GM13976 (cell line): ENCODE measurements at regions not wholly inside any gene's neighbourhood (a gene's known extent, or its start where the extent isn't known, plus 50 kb on each side); places are given as distances from the start of the nearest gene placed in this dataset.

Source experiments
- DNase-seq: peaks from one replicate; pipeline ENCODE4 v3.0.0; 2012; ENCODE audit warnings: low spot score
- in situ Hi-C: fragments of 300-500 bp; cut with MboI; formaldehyde crosslinking; loops from one replicate; pipeline ENCODE4 v1.12.0; 2022; ENCODE audit warnings: low sequenced_read_pairs, mixed read lengths, inconsistent platforms; ENCODE audit not compliant: unreplicated experiment
- TF ChIP-seq, protein P1 (sequence below): IDR thresholded peaks from 2 replicates; pipeline ENCODE4 v1.5.1; 2012; ENCODE audit warnings: borderline replicate concordance, mild to moderate bottlenecking; ENCODE audit not compliant: insufficient read depth; ENCODE audit errors: extremely low read depth, missing control alignments, control extremely low read depth

DNA sequence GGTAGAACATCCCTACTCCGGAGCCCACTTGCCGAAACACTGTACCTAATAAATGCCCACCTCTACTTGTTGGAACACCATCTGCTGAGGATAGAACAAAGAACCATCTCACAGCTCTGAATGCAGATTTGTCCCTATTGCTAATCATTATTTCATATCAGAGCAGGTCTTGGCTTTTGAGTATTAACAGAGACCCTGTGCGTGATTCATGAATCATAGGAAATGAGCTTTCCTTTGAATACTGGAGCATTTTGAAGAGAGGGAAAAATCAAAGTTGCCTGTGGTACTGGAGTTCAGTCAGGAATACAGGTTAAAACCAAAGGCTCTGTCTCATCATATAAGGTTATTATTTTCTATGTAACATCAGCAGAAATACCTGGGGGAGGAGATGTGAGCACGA is 1132.3 kb downstream of the XPNPEP1 start:
- DNase-seq: no peak
- in situ Hi-C loops: no loop called here
- TF ChIP-seq, protein P1, sequence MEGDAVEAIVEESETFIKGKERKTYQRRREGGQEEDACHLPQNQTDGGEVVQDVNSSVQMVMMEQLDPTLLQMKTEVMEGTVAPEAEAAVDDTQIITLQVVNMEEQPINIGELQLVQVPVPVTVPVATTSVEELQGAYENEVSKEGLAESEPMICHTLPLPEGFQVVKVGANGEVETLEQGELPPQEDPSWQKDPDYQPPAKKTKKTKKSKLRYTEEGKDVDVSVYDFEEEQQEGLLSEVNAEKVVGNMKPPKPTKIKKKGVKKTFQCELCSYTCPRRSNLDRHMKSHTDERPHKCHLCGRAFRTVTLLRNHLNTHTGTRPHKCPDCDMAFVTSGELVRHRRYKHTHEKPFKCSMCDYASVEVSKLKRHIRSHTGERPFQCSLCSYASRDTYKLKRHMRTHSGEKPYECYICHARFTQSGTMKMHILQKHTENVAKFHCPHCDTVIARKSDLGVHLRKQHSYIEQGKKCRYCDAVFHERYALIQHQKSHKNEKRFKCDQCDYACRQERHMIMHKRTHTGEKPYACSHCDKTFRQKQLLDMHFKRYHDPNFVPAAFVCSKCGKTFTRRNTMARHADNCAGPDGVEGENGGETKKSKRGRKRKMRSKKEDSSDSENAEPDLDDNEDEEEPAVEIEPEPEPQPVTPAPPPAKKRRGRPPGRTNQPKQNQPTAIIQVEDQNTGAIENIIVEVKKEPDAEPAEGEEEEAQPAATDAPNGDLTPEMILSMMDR: no peak

DNA sequence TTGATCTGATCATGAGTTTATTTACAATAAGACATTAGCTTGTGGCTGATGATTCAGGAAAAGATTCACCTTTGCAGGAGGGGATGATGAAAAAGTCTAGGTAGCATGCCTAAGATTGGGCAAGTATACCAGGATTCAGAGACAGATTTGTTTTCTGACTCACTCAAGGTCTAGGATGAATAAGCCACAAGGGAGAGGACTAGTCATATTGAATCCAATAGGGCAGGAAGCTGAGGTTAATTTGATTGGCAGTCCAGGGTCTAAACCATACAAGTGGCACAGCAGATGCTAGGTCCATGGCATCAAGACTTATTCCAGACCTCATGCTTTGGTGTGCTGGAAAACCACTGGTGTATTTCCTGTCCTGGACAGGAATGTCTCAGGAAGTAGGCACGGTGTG is 1133.4 kb downstream of the XPNPEP1 start:
- in situ Hi-C loops: no loop called here
- no peak for DNase-seq
- TF ChIP-seq, protein P1: no peak

DNA sequence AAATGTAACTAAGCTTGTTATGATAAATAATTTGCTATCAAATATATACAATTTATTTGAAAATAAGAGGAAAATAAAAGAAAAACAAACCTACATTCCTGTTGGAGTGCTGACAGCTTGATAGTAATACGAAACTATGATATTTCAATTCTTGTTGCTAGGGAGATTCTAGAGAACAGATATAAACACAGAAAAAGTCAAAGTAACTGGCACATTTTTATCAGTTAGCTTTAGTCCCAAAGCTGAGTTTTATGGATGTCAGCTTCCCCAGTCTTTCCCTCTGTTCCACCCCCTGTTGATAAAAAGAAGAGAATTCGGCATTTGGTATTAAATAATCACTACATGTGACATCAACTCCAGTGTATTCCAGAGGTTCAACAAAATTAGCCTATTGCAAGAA is 1134.0 kb downstream of the XPNPEP1 start:
- no peak for DNase-seq
- TF ChIP-seq, protein P1: no peak
- in situ Hi-C loops: no loop called here

DNA sequence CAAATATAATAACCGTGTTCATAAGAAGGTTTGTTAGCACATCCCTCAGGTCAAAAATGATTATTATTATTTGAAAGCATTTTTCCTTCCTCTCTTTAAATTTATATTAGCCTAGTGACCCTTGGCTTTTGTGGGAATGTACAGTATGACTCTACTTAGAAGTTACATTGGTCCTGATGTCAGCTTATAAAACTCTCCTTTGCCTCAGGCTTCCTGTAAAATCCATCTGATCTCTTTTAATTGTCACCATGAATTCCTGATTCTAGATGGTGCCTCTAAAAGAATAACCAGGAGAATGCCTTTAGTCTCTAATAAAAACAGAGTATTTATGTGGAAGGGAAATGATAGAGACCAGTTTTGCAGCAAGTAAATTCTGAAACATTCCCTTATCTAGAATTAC is 1134.4 kb downstream of the XPNPEP1 start:
- DNase-seq: no peak
- in situ Hi-C loops: no loop called here

DNA sequence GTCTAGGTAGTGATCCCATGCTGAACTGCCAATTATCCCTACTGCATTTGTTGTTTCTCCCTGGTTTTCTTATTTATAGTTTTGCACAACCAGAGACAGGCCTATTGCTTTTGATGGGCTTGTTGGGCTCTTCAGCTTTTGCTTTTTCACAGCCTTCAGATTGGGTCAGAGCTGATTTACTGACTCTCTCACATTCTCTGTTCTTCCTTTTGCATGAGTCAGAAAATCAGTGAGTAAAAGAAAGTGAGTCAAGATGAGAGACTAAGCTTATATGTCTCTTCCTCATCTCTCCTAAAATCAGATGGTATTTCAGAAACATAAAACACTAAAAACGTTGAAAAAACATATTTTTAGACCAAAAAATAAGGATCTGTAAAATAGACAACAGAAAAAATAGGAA is 1135.4 kb downstream of the XPNPEP1 start:
- TF ChIP-seq, protein P1: no peak
- in situ Hi-C loops: no loop called here
- DNase-seq: no peak

More for the DNA sequence above, 1134.4 kb downstream of the XPNPEP1 start:
- TF ChIP-seq, protein P1: no peak

DNA sequence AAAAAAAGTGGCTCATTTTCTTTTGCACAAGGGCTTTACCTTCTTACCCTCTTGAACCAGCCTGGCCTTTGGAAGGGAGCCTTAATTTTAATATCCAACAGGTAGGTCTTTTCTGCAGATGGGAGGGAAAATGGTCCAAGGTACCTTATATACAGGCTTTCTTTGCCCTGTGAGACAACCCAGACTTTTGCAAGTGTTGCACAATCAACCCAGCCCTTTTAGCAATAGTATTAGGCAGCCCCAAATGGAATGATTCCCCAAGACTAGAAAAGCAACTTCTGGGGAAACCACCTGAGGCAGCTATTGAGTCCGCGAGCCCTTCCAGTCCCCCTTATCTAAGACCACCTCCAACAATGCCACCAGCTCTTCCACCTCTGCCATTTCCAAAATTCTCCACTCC is 1138.3 kb downstream of the XPNPEP1 start:
- in situ Hi-C loops: no loop called here
- DNase-seq: no peak
- TF ChIP-seq, protein P1: no peak

DNA sequence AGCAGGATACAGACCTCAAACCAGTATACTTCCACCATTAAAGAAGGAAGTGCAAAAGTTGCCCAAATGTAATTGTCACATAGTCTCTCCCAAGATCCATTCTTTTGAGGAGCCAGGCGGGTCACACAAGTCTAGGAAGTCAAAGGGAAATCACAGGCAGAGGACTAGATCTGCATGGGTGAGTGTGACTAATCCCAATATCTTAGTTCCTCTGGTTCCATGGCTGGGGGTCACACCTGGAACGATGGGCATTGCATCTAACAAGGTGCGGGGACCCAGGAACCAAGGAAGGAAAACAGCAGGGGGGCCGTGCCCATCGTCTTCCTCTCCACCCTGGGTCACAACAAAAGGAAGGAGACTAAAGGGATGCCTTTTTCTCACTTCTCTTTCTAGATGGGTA is 1138.8 kb downstream of the XPNPEP1 start:
- TF ChIP-seq, protein P1: no peak
- in situ Hi-C loops: no loop called here
- DNase-seq: no peak
